Activated naive CD4-positive, alpha-beta T cell treated with anti-CD3 and anti-CD28 coated beads, Interleukin-2, amount 50 U/mL, for 72 hours (primary cell): ENCODE measurements at regions not wholly inside any gene's neighbourhood (a gene's known extent, or its start where the extent isn't known, plus 50 kb on each side); places are given as distances from the start of the nearest gene placed in this dataset.

Source experiments
- ATAC-seq, 2 donors: fragments of 150-1000 bp; cut with Tn5 transposase; 2 replicates each; pipeline ENCODE4 v1.10.0; 2021; ENCODE audit warnings: mild to moderate bottlenecking in 2 of 2, moderate library complexity in 2 of 2
- DNase-seq, 2 donors: peaks; one replicate each; pipeline ENCODE4 v3.0.0; 2021 to 2022; ENCODE audit warnings: low spot score in 2 of 2
- H3K27ac Mint-ChIP-seq, 2 donors: one replicate each; pipeline ENCODE4 v1.8.0; 2022; ENCODE audit warnings: mild to moderate bottlenecking in 2 of 2, mixed read lengths in 2 of 2
- H3K36me3 Mint-ChIP-seq, 2 donors: one replicate each; pipeline ENCODE4 v1.8.0; 2022; ENCODE audit warnings: mixed read lengths in 2 of 2
- H3K9me3 Mint-ChIP-seq, 2 donors: one replicate each; pipeline ENCODE4 v1.8.0; 2022; ENCODE audit warnings: mixed read lengths in 2 of 2

DNA sequence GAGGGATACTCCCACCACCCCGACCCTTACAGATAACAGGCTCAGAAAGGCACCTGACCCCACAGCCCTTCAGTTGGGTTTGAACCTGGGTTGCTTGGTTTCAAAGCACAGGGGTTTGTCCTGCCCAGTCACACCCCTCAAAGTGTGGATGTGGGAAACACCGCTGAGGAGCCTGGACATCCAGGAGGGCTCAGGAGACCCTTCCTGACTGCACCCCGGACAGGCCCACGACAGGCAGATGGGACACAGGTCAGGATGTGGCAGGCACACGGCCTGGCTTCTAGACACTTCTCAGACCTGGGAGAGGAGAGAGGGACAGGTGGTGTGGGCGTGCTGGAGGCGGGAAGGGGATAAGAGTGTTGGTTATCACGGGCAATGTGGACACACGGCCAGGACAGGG, 932.3 kb downstream of the BRD1 start:
- H3K9me3 Mint-ChIP-seq = no peaks in the 10 kb centered on the region
- H3K27ac Mint-ChIP-seq = no peak overlapping the region
- no peaks in the 10 kb centered on the region for H3K36me3 Mint-ChIP-seq
- DNase-seq = peak in 1 of 2 donors; percentile 31
- ATAC-seq = no peak

DNA sequence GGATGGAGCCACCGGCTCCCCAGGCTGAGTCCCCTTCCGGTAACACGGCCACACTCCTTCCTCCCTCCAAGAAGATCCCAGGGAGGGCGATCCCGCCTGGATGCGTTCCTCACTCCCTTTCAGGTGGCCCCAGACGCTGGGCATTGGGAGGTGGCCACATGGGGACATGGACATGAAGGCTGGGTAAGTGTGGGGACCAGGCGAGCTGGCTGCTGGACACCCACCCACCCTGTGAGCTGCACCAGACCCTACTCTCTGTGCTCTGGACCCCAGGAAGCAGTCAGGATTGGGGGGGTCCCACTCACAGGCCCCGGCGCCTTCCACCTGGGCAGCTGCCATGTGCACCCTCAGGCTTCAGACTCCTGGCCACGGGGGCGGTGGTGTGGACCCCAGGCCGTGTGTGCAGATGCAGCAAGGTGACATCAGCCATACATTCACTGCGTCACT, 932.8 kb downstream of the BRD1 start:
- no peak for DNase-seq
- no peak for ATAC-seq
- no peaks in the 10 kb centered on the region for H3K9me3 Mint-ChIP-seq
- no peak overlapping the region for H3K27ac Mint-ChIP-seq
- no peaks in the 10 kb centered on the region for H3K36me3 Mint-ChIP-seq

DNA sequence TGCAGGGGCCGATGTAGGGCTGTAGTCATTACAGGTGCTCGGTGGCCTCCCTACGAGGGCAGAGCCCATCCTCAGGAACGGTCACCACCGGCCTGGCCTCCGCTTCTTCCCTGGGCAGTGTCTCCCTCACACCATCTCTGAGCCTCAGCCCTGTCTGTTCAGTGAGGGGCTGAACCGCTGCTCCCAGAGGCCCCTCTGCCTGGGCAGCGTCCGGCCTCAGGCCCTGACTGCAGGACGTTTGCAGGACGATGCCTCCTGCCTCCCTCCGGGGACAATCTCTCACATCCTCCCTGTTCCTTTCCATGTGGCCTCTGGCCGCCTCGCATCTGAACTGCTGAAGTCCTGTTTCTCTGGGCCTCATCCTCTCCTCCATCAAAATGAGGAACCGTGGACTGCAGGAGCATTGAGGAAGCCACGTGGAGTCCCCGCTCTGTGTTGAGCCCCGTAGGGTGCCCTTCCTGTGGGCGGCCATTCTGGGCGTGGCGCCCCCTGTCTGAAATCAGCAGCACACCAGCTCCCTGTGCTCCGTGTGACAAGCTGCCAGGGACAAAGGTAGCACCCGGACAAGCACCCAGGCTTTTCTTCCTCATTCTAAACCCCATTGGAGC, 933.5 kb downstream of the BRD1 start:
- peak in 1 of 2 donors; percentile 16 for DNase-seq
- Mint-ChIP-seq H3K9me3 (no peaks in the 10 kb centered on the region), H3K27ac (no peak overlapping the region), H3K36me3 (no peaks in the 10 kb centered on the region)
- no peak for ATAC-seq

DNA sequence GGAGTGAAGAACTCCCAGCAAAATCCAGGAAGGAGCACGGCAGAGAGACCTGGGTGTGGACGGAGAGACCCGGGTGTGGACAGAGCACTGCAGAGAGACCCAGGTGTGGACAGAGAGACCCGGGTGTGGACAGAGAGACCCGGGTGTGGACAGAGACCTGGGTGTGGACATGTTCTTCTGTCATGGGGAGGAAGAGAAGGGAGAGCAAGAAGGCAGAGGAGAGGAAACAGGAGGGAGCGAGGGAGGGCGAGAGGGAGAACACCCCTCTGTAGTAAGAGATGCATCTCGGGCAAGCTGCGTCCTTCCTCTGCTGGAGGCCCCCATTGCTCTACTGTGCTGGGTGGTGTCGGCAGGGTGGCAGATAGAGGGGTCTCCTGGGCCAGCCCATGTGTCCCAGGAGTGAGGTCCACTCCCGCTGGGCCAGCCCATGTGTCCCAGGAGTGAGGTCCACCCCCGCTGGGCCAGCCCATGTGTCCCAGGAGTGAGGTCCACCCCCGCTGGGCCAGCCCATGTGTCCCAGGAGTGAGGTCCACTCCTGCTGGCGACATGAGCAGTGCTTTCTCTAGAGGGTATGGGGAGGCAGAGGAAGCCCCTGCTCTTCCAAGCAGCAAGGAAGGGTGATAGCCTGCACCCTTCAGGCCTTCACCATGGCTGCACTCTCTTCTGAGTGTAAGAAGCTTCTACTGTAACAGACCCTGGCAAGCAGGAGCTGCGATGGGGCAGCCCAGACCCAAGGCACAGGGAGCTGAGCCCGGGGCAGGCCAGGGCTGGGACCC, 934.2 kb downstream of the BRD1 start:
- Mint-ChIP-seq H3K36me3 (no peaks in the 10 kb centered on the region), H3K27ac (no peak overlapping the region), H3K9me3 (no peaks in the 10 kb centered on the region)
- DNase-seq (peak in 1 of 2 donors; percentile 44), ATAC-seq (no peak)

DNA sequence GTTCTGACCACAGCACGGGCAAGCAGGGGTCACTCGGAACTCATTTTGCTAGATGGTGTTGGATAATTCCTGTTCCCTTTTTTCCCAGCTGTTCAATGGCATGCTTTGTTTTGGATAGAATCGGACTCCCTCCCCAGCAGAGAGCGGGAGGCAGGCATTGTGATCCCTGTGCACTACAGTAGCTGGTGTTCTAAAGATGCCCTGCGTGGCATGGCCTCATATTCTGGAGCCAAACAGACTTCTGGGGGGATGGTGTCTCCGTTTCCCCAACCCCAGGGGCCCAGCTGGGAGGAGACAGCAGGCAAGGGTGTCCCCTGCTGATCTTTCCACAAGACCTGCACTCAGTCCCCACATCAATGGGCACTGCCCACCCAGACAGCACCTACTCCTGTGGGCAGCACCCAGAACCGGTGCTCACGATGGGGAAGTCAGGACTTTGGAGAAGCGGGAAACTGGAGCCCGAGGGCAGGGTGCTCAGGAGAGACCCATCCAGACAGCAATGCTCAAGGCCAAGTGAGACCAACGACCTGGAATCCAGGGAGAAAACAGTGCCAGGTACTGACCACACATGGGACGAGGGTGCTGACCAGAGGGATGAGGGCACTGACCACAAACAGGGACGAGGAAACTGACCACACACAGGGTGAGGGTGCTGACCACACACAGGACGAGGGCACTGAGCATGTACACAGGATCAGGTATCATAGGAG, 934.9 kb downstream of the BRD1 start:
- peak in 1 of 2 donors; percentile 18 for DNase-seq
- H3K9me3 Mint-ChIP-seq = no peaks in the 10 kb centered on the region
- no peak for ATAC-seq
- H3K36me3 Mint-ChIP-seq = no peaks in the 10 kb centered on the region
- no peak overlapping the region for H3K27ac Mint-ChIP-seq

DNA sequence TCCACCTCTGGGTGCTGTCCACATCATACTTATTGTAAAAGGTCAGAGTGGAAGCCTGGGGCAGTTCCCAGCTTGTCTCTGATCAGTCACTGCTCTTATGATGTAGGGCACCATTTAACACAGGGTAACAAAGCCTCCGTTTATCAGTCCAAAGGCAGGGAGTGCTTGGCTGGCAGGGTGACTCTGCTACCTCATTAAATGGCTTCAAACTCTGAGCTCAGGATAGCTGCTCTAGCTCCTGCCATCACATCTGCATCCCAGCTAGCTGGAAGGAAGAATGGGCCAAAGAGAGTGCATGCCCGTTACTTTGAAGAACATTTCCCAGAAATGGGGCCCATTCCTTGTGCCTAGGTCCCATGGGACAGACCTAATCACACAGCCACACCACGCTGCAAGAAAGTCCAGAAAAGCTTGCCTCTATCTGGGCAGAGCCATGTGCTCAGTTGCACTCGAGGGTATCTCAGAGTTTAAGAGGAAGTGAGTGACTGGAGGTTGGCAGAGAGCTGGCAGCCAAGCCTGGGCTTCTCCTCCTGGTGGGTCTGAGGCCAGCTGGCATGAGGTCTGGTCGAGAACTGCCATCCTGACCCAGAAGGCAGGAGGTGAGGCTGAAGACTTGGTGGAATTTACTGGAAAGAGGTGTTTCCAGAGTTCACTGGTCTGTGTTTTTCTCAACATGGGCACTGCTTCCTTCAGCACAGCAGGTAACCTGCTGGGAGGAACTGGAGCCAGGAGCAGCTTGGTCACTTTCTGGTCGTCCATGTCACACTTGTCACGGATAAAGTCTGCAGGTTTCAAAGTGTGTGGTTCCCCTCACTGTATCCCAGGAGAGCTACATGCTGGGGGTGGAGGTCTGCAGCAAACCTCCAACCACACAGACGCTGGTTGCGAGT, 935.7 kb downstream of the BRD1 start:
- ATAC-seq (no peak), DNase-seq (peak in 1 of 2 donors; percentile 31)
- Mint-ChIP-seq H3K27ac (no peak overlapping the region), H3K36me3 (no peaks in the 10 kb centered on the region), H3K9me3 (no peaks in the 10 kb centered on the region)

DNA sequence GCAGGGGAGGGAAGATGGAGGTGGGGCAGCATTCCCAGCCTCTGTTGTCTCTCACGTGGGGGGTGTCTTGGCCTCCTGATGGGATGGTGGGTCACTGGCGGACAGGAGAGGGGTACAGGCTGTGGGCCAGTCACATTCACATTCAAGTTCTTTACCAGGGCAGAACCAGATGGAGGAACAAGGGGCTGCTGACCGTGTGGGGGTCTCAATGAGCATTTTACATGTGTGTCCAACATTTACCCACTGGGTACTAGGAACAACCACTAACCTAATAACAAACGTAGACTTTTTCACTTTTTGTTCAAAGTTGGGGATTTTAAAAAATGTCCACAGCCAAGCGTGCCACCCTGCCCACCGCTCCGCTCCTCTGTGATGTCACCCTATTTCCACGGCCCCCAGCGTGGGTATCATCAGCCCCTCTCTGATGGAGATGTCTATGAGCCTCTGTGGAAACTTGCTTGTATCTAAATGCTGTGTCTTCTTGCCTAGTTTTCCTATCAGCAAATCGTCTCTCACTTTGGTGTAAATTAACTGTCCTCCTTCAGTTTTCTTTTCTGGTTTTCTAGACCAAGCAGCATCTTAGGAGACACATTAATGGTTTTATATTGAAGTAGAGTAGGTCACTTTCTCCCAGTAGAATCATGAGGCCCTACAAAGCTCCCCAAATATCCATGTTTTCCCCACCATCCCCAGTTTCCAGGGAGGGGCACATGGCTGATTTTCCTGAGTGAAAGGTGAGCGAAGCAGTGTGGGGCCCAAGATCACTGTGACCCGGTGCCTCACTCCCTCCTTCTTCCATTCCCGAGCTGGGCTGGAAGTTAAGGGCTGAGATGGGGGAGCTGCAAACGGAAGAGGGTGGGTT, 936.7 kb downstream of the BRD1 start:
- ATAC-seq (no peak), DNase-seq (no peak)
- Mint-ChIP-seq H3K36me3 (no peaks in the 10 kb centered on the region), H3K27ac (no peak overlapping the region), H3K9me3 (no peaks in the 10 kb centered on the region)

DNA sequence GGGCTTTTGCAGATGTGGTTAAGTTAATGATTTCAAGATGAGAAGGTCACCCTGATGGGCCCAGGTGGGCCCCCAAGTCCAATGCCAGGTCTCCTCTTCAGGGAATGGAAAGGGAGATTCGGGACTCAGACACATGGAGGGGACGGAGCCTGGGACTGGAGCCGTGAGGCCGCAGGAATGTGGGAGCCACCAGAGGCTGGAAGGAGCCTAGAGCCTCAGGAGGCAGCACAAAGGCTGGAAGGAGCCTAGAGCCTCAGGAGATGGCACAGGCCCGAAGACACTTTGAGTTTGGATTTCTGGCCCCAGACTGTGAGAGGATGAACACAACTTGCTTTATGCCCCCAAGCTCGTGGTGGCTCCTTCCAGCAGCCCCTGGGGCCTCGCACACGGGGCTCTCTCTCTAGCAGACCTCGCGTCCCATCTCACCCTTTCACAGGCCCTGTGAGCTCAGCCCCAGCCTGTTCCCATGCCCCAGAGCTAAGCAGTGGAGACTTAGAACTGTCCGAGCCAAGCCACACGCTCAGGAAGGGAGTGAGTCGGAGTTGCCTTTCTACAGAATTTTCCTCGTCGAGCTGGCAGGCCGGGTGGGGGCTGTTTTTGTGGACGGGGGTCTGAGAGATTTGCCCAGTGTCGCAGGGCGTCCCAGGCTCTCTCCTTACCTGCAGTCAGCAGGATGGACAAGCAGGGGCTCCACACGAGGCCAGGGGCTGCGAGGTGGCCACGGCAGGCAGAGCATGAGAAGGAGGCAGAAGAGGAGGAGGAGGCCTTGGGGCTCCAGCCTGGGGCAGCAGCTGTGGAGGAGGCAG, 937.6 kb downstream of the BRD1 start:
- Mint-ChIP-seq H3K27ac (no peak overlapping the region), H3K9me3 (no peaks in the 10 kb centered on the region), H3K36me3 (no peaks in the 10 kb centered on the region)
- ATAC-seq = no peak
- peak in 1 of 2 donors; percentile 13 for DNase-seq

DNA sequence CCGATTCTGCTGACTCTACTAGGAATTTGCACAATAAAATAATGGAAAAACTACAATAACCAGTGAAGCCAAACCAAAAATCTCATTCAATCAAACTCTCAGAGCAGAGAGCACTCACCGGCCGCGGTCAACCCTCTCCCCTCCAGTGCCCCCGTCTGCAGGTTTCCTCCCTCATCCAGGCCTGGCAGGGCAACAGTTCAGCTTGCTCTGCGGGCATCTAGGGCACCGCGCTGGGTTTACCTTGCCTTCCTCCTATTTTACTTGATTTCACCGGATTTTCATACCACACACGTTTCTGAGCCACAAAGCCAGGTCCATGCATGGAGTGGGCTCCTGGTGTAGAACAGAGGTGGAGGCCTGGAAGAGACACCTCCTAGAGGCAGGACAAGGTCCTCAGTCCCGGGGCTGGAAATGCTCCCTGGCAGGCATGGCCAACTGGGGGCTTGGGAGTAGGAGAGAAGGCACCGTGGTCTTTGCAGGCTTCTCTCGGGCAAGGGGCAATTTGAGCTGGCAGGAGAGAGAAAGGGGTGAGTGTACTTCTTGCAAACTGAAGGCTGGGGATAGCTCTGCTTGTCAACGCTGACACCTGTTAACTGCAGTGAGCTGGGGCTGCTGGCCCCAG, 938.4 kb downstream of the BRD1 start:
- Mint-ChIP-seq H3K36me3 (no peaks in the 10 kb centered on the region), H3K27ac (no peak overlapping the region), H3K9me3 (no peaks in the 10 kb centered on the region)
- ATAC-seq (no peak), DNase-seq (peak in 1 of 2 donors; percentile 40)

DNA sequence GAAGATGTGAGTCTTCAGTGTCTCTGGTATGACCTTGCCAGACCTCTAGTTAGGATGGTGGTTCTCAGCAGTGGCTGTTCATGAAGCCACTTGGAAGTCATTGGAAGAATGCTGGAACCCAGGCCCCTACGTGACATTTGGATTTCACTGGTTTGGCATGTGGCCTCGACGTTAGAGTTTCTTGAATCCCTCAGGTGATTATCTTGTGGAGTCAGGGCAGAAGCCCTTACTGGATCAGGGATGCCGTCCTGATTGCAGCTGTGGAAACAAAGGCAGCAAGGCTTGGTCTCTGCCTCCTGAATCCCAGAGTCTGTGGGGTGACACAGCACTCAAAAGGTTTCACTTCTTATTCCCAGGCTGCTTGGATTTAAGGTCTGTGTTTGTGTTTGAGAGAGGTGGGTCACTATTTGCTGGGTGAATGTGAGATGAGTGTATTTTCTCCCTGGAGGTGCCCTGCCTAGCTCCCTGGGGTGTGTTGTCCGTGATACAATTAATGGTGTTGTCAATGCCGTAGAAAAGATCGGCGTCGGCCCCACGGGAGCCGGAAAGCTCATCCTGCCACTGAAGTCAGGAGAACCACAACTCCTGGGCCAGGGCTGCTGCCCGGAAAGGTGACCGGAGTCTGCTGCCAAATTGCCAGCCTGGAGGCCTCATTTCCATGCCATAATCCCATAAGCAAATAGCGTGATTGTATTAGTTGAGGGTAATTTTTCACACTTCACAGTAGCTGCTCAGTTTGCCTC, 939.0 kb downstream of the BRD1 start:
- no peaks in the 10 kb centered on the region for H3K36me3 Mint-ChIP-seq
- H3K27ac Mint-ChIP-seq = no peak overlapping the region
- DNase-seq (peak in 1 of 2 donors; percentile 16), ATAC-seq (no peak)
- H3K9me3 Mint-ChIP-seq = no peaks in the 10 kb centered on the region

DNA sequence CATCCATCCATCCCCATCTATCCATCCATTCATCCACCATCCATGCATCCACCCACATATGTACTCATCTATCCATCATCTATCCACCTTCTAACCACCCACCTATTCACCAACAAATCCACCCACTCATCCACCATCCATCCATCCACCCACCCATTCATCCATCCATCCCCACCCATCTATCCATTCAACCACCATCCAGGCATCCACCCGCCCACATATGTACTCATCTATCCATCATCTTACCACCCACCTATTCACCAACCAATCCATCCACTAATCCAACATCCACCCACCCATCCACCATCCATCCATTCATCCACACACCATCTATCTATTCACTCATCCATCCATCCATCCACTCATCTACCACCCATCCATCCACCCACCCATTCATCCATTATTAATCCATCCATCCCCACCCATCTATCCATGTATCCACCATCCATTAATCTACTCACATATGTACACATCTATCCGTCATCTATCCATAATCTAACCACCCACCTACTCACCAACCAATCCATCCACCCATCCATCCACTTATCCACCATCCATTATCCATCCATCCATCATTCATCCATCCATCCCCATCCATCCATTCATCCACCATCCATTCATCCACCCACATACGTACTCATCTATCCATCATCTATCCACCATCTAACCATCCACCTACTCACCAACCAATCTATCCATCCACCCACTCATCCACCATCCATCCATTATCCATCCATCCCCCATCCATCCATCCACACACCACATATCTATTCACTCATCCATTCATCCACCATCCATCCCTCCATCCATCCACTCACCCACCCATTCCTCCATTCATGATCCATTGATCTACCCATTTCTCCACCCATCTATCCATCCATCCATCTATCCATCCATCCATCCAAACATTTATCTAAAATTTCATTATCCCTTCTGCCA, 940.0 kb downstream of the BRD1 start:
- no peak for DNase-seq
- H3K9me3 Mint-ChIP-seq = no peaks in the 10 kb centered on the region
- H3K36me3 Mint-ChIP-seq = no peaks in the 10 kb centered on the region
- ATAC-seq = no peak
- H3K27ac Mint-ChIP-seq = no peak overlapping the region

DNA sequence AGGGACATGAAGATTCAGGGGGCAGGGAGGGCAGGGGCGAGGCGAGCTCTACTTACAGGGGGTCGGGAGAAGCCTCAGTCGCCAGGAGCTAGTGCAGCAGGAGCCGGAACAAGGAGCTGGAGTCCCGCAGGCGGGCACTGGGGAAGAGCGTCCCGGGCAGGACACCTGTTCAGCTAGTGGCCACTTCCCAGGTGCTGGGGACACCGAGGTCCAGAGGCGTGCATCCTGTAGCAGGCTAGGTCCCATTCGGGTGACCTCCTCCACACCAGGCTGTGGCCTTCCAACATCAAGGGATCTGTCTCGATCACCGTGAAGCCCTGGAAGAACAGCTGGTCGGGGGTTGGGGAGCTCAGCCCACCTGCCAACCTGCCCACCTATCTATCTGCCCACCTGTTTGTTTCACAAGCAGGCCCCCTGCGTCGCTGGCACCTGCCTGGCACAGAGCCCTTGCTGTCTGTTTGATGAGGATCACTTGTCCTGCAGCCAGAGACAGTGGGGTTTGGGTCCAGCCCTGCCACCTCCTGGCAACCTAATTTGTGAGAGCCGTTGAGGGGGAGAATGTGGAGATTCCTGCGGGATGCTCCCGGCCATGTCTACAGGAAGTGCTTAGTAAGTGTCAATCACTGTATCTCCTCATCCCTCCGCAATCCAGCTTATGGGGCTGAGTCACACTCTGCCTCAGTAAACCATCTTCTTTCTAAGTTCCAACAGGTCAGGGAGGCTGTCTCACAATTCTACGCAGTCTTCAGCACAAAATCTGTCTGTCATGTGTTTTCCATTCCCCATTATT, 940.9 kb downstream of the BRD1 start:
- ATAC-seq (no peak), DNase-seq (no peak)
- Mint-ChIP-seq H3K36me3 (no peaks in the 10 kb centered on the region), H3K27ac (no peak overlapping the region), H3K9me3 (no peaks in the 10 kb centered on the region)

DNA sequence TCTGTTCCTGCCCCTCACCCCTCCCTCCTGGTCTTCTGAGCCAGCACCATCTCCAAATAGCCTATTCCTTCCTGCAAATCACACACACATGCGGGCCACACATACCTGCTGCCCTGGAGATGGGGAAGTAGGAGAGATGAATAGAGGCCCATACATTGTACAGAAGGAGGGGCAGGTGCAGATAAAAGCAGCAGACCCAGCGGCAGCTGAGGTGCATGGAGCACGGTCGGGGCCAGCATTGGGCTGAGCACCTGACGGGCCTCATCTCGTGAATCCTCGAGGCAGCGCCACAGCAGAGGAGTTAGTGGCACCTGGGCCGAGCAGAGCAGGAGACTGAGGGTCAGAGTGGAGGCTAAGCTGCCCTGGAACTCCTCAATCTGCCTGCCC, 941.8 kb downstream of the BRD1 start:
- DNase-seq (no peak), ATAC-seq (no peak)
- no peaks in the 10 kb centered on the region for H3K36me3 Mint-ChIP-seq
- no peak overlapping the region for H3K27ac Mint-ChIP-seq
- no peaks in the 10 kb centered on the region for H3K9me3 Mint-ChIP-seq
